ENCODE measurements at regions not wholly inside any gene's neighbourhood (a gene's known extent, or its start where the extent isn't known, plus 50 kb on each side); places are given as distances from the start of the nearest gene placed in this dataset.

- Mint-ChIP-seq H3K27ac (no peak overlapping the region), H3K36me3 (no peaks in the 10 kb centered on the region), H3K9me3 (peaks cover 0 to 6% of the 10 kb centered on the region in 2 donors)
- no peak for ATAC-seq
- no peak for DNase-seq (ENCODE audit: low spot score in 2 of 2)
Observed at GRCh38 chr10:44627591-44628354, 242.9 kb upstream of the CXCL12 start.

- Mint-ChIP-seq H3K9me3 (peaks cover 0 to 6% of the 10 kb centered on the region in 2 donors), H3K27ac (no peak overlapping the region), H3K36me3 (no peaks in the 10 kb centered on the region)
- DNase-seq (ENCODE audit: low spot score in 2 of 2) (no peak), ATAC-seq (no peak)
Observed at GRCh38 chr10:44628921-44629320, 244.0 kb upstream of the CXCL12 start.

GRCh38 chr10:44635176-44635575 lies 250.3 kb upstream of the CXCL12 start:
- ATAC-seq (no peak), DNase-seq (ENCODE audit: low spot score in 2 of 2) (no peak)
- peaks cover 0 to 13% of the 10 kb centered on the region in 2 donors for H3K9me3 Mint-ChIP-seq
- H3K27ac Mint-ChIP-seq, result no peak overlapping the region
- H3K36me3 Mint-ChIP-seq, result no peaks in the 10 kb centered on the region

GRCh38 chr10:44636625-44637024 lies 251.7 kb upstream of the CXCL12 start:
- ATAC-seq, result no peak
- peaks cover 0 to 9% of the 10 kb centered on the region in 2 donors for H3K9me3 Mint-ChIP-seq

GRCh38 chr10:44640429-44640828 lies 255.5 kb upstream of the CXCL12 start:
- ATAC-seq, result no peak
- no peak overlapping the region for H3K27ac Mint-ChIP-seq

More at GRCh38 chr10:44636625-44637024, 251.7 kb upstream of the CXCL12 start:
- no peak for DNase-seq (ENCODE audit: low spot score in 2 of 2)
- Mint-ChIP-seq H3K27ac (no peak overlapping the region), H3K36me3 (no peaks in the 10 kb centered on the region)

GRCh38 chr10:44647473-44647872 lies 262.6 kb upstream of the CXCL12 start:
- Mint-ChIP-seq H3K9me3 (peaks cover 0 to 11% of the 10 kb centered on the region in 2 donors), H3K36me3 (no peaks in the 10 kb centered on the region), H3K27ac (no peak overlapping the region)
- DNase-seq (ENCODE audit: low spot score in 2 of 2) (no peak), ATAC-seq (no peak)

More at GRCh38 chr10:44640429-44640828, 255.5 kb upstream of the CXCL12 start:
- Mint-ChIP-seq H3K36me3 (no peaks in the 10 kb centered on the region), H3K9me3 (peaks cover 9 to 11% of the 10 kb centered on the region in 2 donors)
- no peak for DNase-seq (ENCODE audit: low spot score in 2 of 2)

- DNase-seq (ENCODE audit: low spot score in 2 of 2) (no peak), ATAC-seq (no peak)
- Mint-ChIP-seq H3K36me3 (no peaks in the 10 kb centered on the region), H3K27ac (no peak overlapping the region), H3K9me3 (peaks cover 0 to 10% of the 10 kb centered on the region in 2 donors)
Observed at GRCh38 chr10:44647877-44648542, 263.1 kb upstream of the CXCL12 start.

- ATAC-seq (peak in 1 of 2 donors; percentile 77), DNase-seq (ENCODE audit: low spot score in 2 of 2) (no peak)
- Mint-ChIP-seq H3K9me3 (no peaks in the 10 kb centered on the region), H3K36me3 (no peaks in the 10 kb centered on the region), H3K27ac (no peak overlapping the region)
Observed at GRCh38 chr10:44650691-44651661, 260.2 kb upstream of the TMEM72 start.

GRCh38 chr10:44651834-44652233 lies 259.3 kb upstream of the TMEM72 start:
- H3K27ac Mint-ChIP-seq, result no peak overlapping the region
- DNase-seq (ENCODE audit: low spot score in 2 of 2) (no peak), ATAC-seq (no peak)
- no peaks in the 10 kb centered on the region for H3K9me3 Mint-ChIP-seq
- H3K36me3 Mint-ChIP-seq, result no peaks in the 10 kb centered on the region

GRCh38 chr10:44659320-44659719 lies 251.8 kb upstream of the TMEM72 start:
- Mint-ChIP-seq H3K36me3 (no peaks in the 10 kb centered on the region), H3K27ac (no peak overlapping the region), H3K9me3 (peaks cover 0 to 4% of the 10 kb centered on the region in 2 donors)
- ATAC-seq, result no peak
- no peak for DNase-seq (ENCODE audit: low spot score in 2 of 2)

- peaks cover 0 to 4% of the 10 kb centered on the region in 2 donors for H3K9me3 Mint-ChIP-seq
- H3K27ac Mint-ChIP-seq, result no peak overlapping the region
- no peak for DNase-seq (ENCODE audit: low spot score in 2 of 2)
Observed at GRCh38 chr10:44660271-44660670, 250.9 kb upstream of the TMEM72 start.

GRCh38 chr10:44662051-44662450 lies 249.1 kb upstream of the TMEM72 start:
- Mint-ChIP-seq H3K9me3 (peaks cover 0 to 4% of the 10 kb centered on the region in 2 donors), H3K27ac (no peak overlapping the region), H3K36me3 (no peaks in the 10 kb centered on the region)
- DNase-seq (ENCODE audit: low spot score in 2 of 2) (no peak), ATAC-seq (no peak)

More at GRCh38 chr10:44660271-44660670, 250.9 kb upstream of the TMEM72 start:
- no peaks in the 10 kb centered on the region for H3K36me3 Mint-ChIP-seq
- ATAC-seq, result no peak

- no peak for ATAC-seq
- Mint-ChIP-seq H3K9me3 (no peaks in the 10 kb centered on the region), H3K36me3 (no peaks in the 10 kb centered on the region), H3K27ac (no peak overlapping the region)
- DNase-seq (ENCODE audit: low spot score in 2 of 2), result no peak
Observed at GRCh38 chr10:44668336-44668735, 242.8 kb upstream of the TMEM72 start.

- DNase-seq (ENCODE audit: low spot score in 2 of 2) (no peak), ATAC-seq (no peak)
- no peaks in the 10 kb centered on the region for H3K9me3 Mint-ChIP-seq
- H3K27ac Mint-ChIP-seq, result no peak overlapping the region
- H3K36me3 Mint-ChIP-seq, result no peaks in the 10 kb centered on the region
Observed at GRCh38 chr10:44671319-44671718, 239.8 kb upstream of the TMEM72 start.

GRCh38 chr10:44673245-44673983 lies 237.7 kb upstream of the TMEM72 start:
- Mint-ChIP-seq H3K27ac (no peak overlapping the region), H3K36me3 (no peaks in the 10 kb centered on the region), H3K9me3 (no peaks in the 10 kb centered on the region)
- no peak for DNase-seq (ENCODE audit: low spot score in 2 of 2)
- ATAC-seq, result no peak

Data from activated naive CD4-positive, alpha-beta T cell treated with anti-CD3 and anti-CD28 coated beads, Interleukin-2, amount 50 U/mL, for 72 hours (primary cell).